Neural cell (in vitro differentiated cells): ENCODE measurements at regions not wholly inside any gene's neighbourhood (a gene's known extent, or its start where the extent isn't known, plus 50 kb on each side); places are given as distances from the start of the nearest gene placed in this dataset.

ENCODE experiments used
- H2AFZ ChIP-seq: fragments of 200-600, 300-800 bp; sonication (generic), shearing (Covaris generic); 2 replicates; pipeline ENCODE4 v1.6.0; 2014; ENCODE audit warnings: low read depth, mild to moderate bottlenecking, antibody characterized with exemption, low read length, moderate library complexity
- H3F3A ChIP-seq: fragments of 200-600 bp; shearing (Covaris generic); 2 replicates; pipeline ENCODE4 v1.6.1; 2016; ENCODE audit warnings: mild to moderate bottlenecking, moderate library complexity, mixed read lengths, antibody characterized with exemption, low read length; ENCODE audit not compliant: insufficient read depth, poor library complexity, severe bottlenecking
- H3K27ac ChIP-seq: fragments of 200-600, 300-800 bp; sonication (generic), shearing (Covaris generic); 2 replicates; pipeline ENCODE4 v1.5.1; 2014; ENCODE audit warnings: mild to moderate bottlenecking, low read length, moderate library complexity
- H3K27me3 ChIP-seq: fragments of 300-800, 200-600 bp; sonication (generic), shearing (Covaris generic); 2 replicates; pipeline ENCODE4 v1.6.0; 2014; ENCODE audit warnings: mild to moderate bottlenecking, low read depth, low read length, moderate library complexity; ENCODE audit not compliant: insufficient read depth
- H3K36me3 ChIP-seq: fragments of 300-800, 200-600 bp; sonication (generic), shearing (Covaris generic); 2 replicates; pipeline ENCODE4 v1.5.1; 2014; ENCODE audit warnings: mild to moderate bottlenecking, antibody characterized with exemption, low read length, moderate library complexity; ENCODE audit not compliant: insufficient read depth
- H3K4me2 ChIP-seq: fragments of 300-800, 200-600 bp; sonication (generic), shearing (Covaris generic); 2 replicates; pipeline ENCODE4 v1.6.0; 2014; ENCODE audit warnings: mild to moderate bottlenecking, low read length
- H3K4me3 ChIP-seq: fragments of 300-800, 200-600 bp; sonication (generic), shearing (Covaris generic); 2 replicates; pipeline ENCODE4 v1.5.1; 2014; ENCODE audit warnings: mild to moderate bottlenecking, low read length, moderate library complexity
- H3K79me2 ChIP-seq: fragments of 200-600 bp; shearing (Covaris generic); replicated peaks from 2 replicates; pipeline ENCODE4 v1.6.0; 2014; ENCODE audit warnings: mild to moderate bottlenecking, low read length, moderate library complexity; ENCODE audit not compliant: insufficient read depth
- H3K9ac ChIP-seq: fragments of 300-800, 200-600 bp; sonication (generic), shearing (Covaris generic); 2 replicates; pipeline ENCODE4 v1.6.1; 2016; ENCODE audit warnings: mild to moderate bottlenecking, low read length, mixed read lengths
- H3K9me2 ChIP-seq: fragments of 200-600 bp; shearing (Covaris generic); 2 replicates; pipeline ENCODE4 v1.6.1; 2016; ENCODE audit warnings: mild to moderate bottlenecking, low read length, mixed read lengths; ENCODE audit not compliant: insufficient read depth
- H3K9me3 ChIP-seq: fragments of 200-600, 300-800 bp; sonication (generic), shearing (Covaris generic); 2 replicates; pipeline ENCODE4 v1.6.1; 2016; ENCODE audit warnings: mild to moderate bottlenecking, mixed run types, low read length, moderate library complexity, mixed read lengths
- H4K20me1 ChIP-seq: fragments of 200-600 bp; shearing (Covaris generic); 2 replicates; pipeline ENCODE4 v1.6.1; 2016; ENCODE audit warnings: mild to moderate bottlenecking, mixed run types; ENCODE audit not compliant: insufficient read depth
- EP300 ChIP-seq: fragments of 450-650 bp; conservative IDR thresholded peaks from 2 replicates; pipeline ENCODE4 v1.6.1; 2014; ENCODE audit warnings: antibody characterized with exemption, mild to moderate bottlenecking, moderate library complexity; ENCODE audit not compliant: poor library complexity, severe bottlenecking
- EZH2 ChIP-seq: fragments of 200-600, 300-800 bp; shearing (Covaris generic), sonication (generic); IDR thresholded peaks from 2 replicates; pipeline ENCODE4 v1.6.1; 2014; ENCODE audit warnings: antibody characterized with exemption, low read length, borderline replicate concordance, mild to moderate bottlenecking; ENCODE audit not compliant: insufficient read depth, poor library complexity, severe bottlenecking
- MXI1 ChIP-seq: fragments of 450-650 bp; conservative IDR thresholded peaks from 2 replicates; pipeline ENCODE4 v1.6.1; 2014; ENCODE audit warnings: antibody characterized with exemption, mild to moderate bottlenecking; ENCODE audit not compliant: poor library complexity, severe bottlenecking
- POLR2AphosphoS5 ChIP-seq: IDR thresholded peaks from 2 replicates; pipeline ENCODE4 v1.6.1; 2012
- RAD21 ChIP-seq: fragments of 450-650 bp; conservative IDR thresholded peaks from 2 replicates; pipeline ENCODE4 v1.6.1; 2014; ENCODE audit warnings: antibody characterized with exemption, mild to moderate bottlenecking, moderate library complexity
- SMC3 ChIP-seq: fragments of 450-650 bp; conservative IDR thresholded peaks from 2 replicates; pipeline ENCODE4 v1.6.1; 2014; ENCODE audit warnings: antibody characterized with exemption, mild to moderate bottlenecking, moderate library complexity; ENCODE audit not compliant: poor library complexity
- TAF1 ChIP-seq: IDR thresholded peaks from 2 replicates; pipeline ENCODE4 v1.6.1; 2012; ENCODE audit warnings: low read depth
- TF ChIP-seq, protein P1 (sequence below): IDR thresholded peaks from 2 replicates; pipeline ENCODE4 v1.6.1; 2012; ENCODE audit warnings: borderline replicate concordance
- TF ChIP-seq, protein P2 (sequence below): fragments of 450-650 bp; IDR thresholded peaks from 2 replicates; pipeline ENCODE4 v1.5.1; 2014; ENCODE audit warnings: antibody characterized with exemption, mild to moderate bottlenecking, moderate library complexity; ENCODE audit not compliant: poor library complexity, severe bottlenecking

DNA sequence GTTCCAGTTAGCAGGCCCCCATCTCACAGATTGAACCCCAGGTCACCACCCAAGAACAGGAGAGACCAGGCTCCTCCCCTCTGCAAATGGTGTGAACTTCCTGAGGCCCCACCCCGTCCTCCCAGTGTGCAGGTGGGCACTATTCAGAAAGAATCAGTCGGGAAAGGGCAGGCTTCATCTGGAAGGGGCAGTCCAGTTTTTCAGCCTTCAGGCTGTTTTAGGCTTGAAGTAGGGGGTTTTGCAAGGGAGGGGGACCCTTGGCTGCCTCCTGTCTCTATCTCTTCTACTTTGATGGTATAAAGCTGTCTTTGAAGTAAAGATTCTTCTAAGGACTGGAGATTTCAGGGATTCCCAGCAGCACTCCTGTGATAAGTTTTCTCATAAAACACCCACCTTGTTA, 267.6 kb downstream of the RND3 start:
- H3K79me2 ChIP-seq, result no peaks in the 10 kb centered on the region
- TF ChIP-seq SMC3, result no peak
- TF ChIP-seq RAD21, result no peak
- TF ChIP-seq POLR2AphosphoS5, result no peak
- TF ChIP-seq EP300, result no peak
- no peak for TF ChIP-seq TAF1
- TF ChIP-seq, protein P1, sequence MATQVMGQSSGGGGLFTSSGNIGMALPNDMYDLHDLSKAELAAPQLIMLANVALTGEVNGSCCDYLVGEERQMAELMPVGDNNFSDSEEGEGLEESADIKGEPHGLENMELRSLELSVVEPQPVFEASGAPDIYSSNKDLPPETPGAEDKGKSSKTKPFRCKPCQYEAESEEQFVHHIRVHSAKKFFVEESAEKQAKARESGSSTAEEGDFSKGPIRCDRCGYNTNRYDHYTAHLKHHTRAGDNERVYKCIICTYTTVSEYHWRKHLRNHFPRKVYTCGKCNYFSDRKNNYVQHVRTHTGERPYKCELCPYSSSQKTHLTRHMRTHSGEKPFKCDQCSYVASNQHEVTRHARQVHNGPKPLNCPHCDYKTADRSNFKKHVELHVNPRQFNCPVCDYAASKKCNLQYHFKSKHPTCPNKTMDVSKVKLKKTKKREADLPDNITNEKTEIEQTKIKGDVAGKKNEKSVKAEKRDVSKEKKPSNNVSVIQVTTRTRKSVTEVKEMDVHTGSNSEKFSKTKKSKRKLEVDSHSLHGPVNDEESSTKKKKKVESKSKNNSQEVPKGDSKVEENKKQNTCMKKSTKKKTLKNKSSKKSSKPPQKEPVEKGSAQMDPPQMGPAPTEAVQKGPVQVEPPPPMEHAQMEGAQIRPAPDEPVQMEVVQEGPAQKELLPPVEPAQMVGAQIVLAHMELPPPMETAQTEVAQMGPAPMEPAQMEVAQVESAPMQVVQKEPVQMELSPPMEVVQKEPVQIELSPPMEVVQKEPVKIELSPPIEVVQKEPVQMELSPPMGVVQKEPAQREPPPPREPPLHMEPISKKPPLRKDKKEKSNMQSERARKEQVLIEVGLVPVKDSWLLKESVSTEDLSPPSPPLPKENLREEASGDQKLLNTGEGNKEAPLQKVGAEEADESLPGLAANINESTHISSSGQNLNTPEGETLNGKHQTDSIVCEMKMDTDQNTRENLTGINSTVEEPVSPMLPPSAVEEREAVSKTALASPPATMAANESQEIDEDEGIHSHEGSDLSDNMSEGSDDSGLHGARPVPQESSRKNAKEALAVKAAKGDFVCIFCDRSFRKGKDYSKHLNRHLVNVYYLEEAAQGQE, result no peak
- TF ChIP-seq, protein P2, sequence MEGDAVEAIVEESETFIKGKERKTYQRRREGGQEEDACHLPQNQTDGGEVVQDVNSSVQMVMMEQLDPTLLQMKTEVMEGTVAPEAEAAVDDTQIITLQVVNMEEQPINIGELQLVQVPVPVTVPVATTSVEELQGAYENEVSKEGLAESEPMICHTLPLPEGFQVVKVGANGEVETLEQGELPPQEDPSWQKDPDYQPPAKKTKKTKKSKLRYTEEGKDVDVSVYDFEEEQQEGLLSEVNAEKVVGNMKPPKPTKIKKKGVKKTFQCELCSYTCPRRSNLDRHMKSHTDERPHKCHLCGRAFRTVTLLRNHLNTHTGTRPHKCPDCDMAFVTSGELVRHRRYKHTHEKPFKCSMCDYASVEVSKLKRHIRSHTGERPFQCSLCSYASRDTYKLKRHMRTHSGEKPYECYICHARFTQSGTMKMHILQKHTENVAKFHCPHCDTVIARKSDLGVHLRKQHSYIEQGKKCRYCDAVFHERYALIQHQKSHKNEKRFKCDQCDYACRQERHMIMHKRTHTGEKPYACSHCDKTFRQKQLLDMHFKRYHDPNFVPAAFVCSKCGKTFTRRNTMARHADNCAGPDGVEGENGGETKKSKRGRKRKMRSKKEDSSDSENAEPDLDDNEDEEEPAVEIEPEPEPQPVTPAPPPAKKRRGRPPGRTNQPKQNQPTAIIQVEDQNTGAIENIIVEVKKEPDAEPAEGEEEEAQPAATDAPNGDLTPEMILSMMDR, result no peak
- TF ChIP-seq EZH2, result no peak
- no peaks in the 10 kb centered on the region for H3F3A ChIP-seq
- H3K4me3 ChIP-seq, result no peak overlapping the region
- H3K27ac ChIP-seq, result no peak overlapping the region
- no peaks in the 10 kb centered on the region for H3K27me3 ChIP-seq
- H3K9me2 ChIP-seq, result no peaks in the 10 kb centered on the region
- H4K20me1 ChIP-seq, result no peaks in the 10 kb centered on the region
- no peak overlapping the region for H3K4me2 ChIP-seq
- no peak overlapping the region for H3K9ac ChIP-seq
- H2AFZ ChIP-seq, result no peak overlapping the region
- H3K9me3 ChIP-seq, result no peaks in the 10 kb centered on the region
- H3K36me3 ChIP-seq, result no peaks in the 10 kb centered on the region

DNA sequence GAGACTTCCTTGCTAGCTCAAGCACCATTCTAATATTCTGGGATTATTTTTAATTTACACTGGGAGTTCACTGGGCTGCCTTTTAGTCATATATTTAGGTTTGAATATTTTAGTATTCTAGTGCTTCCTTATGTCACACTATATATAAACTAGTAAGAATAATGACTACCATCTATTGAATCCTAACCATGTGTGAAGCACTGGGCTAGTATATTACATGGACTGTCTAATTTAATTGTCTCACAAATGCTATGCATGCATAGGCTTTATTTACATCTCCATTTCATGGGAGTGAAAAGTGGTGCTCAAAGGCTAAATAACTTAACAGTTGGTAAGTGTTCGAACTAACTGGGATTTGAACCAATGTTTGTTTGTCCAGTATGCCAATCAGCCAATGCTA, 272.4 kb downstream of the RND3 start:
- Histone ChIP-seq H3F3A (no peaks in the 10 kb centered on the region), H3K27me3 (no peaks in the 10 kb centered on the region), H2AFZ (no peak overlapping the region), H3K36me3 (no peaks in the 10 kb centered on the region), H3K79me2 (no peaks in the 10 kb centered on the region), H3K4me3 (no peak overlapping the region), H4K20me1 (no peaks in the 10 kb centered on the region), H3K27ac (no peak overlapping the region), H3K9me3 (no peaks in the 10 kb centered on the region), H3K4me2 (no peak overlapping the region), H3K9me2 (no peaks in the 10 kb centered on the region), H3K9ac (no peak overlapping the region)
- TF ChIP-seq EZH2 (no peak), TAF1 (no peak), EP300 (no peak), MXI1 (no peak), POLR2AphosphoS5 (no peak), RAD21 (no peak), SMC3 (no peak)
- TF ChIP-seq, protein P1, result no peak
- TF ChIP-seq, protein P2, result no peak
